ENCODE measurements at regions not wholly inside any gene's neighbourhood (a gene's known extent, or its start where the extent isn't known, plus 50 kb on each side); places are given as distances from the start of the nearest gene placed in this dataset. TPM values are rescaled to one million over a fixed set of nuclear protein-coding genes. Genes with fewer than 3 reads are reported as not detected.

Small RNAs in the stretch of these regions (microRNA-seq; reads per million reads assigned to microRNA genes)
- not detected for gene RNU6-639P (ENCODE audit: insufficient read depth, insufficient read length)

Small RNAs in the stretch of these regions (small RNA-seq; reads per million reads assigned to genes)
- 0 reads per million in 5 experiments for gene RNU6-639P
